Fibroblast of skin of left quadriceps (primary cell): ENCODE measurements at regions not wholly inside any gene's neighbourhood (a gene's known extent, or its start where the extent isn't known, plus 50 kb on each side); places are given as distances from the start of the nearest gene placed in this dataset.
"Not testable (repeated sequence)": the region's sequence is repeated elsewhere in the genome, so short reads cannot be mapped to it uniquely, and the experiment has no call there.

Experiments
- DNase-seq, 2 experiments: peaks; one replicate each; pipeline ENCODE4 v3.0.0-alpha.2; 2013; ENCODE audit warnings: low read depth in 2 of 2

DNA sequence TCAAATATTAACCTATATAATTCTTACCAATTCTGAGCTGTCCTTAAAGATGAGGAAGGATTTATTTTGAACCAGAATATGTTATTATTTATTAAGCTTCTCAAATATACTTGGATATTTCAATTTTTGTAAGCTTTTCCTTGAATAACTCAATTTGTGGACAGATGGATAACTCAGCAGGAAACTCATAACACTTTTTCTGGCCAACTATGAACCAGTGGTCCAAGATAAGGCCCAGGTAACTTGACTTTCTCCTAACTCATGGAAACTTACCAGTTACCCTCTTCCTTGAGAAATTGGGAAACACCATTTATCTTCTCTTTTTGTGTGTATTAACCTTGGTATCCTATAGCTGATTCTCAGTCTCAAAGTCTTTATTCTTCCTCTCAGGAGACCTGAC lies 427.5 kb upstream of the SYNCRIP start:
- no peak for DNase-seq

DNA sequence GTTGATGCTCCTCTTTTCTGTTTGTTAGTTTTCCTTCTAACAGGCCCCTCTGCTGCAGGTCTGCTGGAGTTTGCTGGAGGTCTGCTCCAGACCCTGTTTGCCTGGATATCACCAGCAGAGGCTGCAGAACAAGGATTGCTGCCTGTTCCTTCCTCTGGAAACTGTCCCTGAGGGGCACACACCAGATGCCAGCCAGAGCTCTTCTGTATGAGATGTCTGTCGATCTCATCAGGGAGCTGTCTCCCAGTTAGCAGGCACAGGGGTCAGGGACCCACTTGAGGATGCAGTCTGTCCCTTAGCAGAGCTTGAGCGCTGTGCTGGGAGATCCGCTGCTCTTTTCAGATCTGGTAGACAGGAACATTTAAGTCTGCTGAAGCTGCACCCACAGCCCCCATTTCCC lies 422.3 kb upstream of the SYNCRIP start:
- DNase-seq, result not testable (repeated sequence)

DNA sequence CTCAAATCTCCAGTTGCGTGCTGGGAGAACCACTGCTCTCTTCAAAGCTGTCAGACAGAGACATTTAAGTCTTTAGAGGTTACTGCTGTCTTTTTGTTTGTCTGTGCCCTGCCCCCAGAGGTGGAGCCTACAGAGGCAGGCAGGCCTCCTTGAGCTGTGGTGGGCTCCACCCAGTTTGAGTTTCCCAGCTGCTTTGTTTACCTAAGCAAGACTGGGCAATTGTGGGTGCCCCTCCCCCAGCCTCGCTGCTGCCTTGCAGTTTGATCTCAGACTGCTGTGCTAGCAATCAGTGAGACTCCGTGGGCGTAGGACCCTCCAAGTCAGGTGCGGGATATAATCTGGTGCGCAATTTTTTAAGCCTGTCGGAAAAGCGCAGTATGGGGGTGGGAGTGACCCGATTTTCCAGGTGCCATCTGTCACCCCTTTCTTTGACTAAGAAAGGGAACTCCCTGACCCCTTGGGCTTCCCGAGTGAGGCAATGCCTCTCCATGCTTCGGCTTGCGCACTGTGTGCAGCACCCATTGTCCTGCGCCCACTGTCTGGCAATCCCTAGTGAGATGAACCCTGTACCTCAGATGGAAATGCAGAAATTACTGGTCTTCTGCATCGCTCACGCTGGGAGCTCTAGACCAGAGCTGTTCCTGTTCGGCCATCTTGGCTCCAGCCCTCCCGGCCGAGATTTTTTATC lies 414.8 kb upstream of the SYNCRIP start:
- DNase-seq, result not testable (repeated sequence)

DNA sequence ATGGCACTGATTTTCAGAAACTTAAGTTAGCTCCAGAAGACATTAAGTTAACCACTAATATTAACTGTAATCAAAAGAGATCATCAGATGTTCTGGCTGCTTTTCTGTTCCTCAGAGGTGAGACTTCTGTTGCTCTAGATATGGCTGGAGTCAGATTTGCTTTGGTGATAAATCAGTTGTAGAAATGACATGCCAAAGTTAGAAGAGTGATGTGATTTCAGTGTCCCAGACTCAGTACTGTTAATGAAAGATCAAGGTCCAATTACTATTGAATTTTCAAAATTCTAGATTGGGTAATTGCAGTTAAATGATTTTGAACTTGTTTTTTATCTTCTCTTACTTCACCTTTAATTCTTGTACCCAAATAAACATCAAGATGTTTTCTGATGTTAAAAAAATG lies 402.4 kb upstream of the SYNCRIP start:
- no peak for DNase-seq

DNA sequence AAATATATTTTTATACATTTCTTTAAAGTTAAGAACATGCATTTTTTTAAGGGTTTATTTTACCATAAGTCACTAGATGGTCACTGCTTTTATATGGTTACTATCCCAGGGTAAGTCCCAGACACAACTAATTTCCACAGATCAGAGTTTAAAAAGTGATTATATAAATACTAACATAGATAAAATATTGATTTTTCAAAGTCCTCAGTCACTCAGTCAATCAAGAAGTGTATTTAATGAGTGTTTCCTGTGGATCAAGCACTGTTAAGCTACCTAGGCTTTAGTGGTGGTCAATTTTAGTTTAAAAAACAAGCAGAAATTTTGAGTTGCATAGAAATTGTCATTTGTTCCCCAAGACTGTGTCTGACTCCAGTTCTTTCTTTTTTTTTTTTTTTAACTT lies 399.5 kb upstream of the SYNCRIP start:
- DNase-seq, result no peak

DNA sequence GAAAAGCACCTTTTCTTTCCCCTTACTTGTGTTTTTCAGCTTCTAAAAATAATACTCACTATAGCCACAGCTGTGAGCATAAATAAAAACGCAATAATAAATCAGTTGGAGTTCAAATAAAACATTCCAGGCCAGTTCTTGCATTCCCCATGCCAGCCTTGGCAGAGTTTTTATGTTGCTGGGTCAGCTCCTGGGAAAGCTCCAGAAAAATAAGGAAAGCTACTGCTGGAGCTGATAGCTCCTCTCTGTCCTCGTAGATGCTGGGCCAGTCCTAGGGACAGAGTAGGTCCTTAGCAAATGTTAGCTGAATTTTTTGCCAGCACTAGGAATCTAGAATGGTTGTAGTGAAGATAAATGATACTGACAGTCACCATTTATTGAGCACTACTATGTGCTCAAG lies 389.0 kb upstream of the SYNCRIP start:
- no peak for DNase-seq

DNA sequence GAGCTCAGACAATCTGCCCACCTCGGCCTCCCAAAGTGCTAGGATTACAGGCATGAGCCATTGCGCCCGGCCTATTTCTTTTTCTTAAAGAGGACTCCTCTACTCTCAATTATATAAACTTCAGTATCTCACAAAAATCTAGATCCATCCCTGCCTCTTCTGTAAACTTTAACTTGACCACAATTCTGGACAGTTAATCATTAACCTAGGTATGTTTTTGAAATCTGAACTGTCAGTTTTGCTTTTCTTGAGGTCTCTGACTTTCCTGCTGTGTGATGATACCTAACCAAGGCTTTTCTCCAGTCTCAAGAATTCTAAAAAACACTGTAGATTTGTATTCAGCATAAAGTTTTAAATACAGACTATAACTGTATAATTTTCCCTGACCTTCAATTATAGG lies 388.2 kb upstream of the SYNCRIP start:
- no peak for DNase-seq

DNA sequence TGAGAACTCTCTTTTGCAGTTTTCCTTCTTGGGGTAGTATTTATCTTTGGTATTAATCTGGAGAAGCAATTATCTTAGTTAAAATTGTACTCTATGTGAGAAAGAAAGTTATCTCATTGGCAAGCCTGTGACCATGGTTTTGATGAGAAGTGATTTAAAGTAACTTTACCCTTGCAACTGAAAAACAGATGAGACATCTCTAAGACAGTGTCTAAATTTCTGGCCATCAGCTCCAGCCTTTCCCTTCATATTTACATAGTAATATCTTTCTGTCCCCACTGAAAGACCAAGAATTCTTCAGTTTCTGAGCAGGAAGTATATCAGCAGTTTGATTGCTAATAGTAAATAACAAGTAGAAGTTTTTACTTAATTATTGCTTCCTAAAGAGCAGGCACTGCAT lies 386.1 kb upstream of the SYNCRIP start:
- DNase-seq, result no peak

DNA sequence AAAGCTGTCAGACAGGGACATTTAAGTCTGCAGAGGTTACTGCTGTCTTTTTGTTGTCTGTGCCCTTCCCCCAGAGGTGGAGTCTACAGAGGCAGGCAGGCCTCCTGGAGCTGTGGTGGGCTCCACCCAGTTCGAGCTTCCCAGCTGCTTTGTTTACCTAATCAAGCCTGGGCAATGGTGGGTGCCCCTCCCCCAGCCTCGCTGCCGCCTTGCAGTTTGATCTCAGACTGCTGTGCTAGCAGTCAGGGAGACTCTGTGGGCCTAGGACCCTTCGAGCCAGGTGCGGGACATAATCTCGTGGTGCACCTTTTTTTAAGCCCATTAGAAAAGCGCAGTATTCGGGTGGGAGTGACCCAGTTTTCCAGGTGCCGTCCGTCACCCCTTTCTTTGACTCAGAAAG lies 384.2 kb upstream of the SYNCRIP start:
- not testable (repeated sequence) for DNase-seq

DNA sequence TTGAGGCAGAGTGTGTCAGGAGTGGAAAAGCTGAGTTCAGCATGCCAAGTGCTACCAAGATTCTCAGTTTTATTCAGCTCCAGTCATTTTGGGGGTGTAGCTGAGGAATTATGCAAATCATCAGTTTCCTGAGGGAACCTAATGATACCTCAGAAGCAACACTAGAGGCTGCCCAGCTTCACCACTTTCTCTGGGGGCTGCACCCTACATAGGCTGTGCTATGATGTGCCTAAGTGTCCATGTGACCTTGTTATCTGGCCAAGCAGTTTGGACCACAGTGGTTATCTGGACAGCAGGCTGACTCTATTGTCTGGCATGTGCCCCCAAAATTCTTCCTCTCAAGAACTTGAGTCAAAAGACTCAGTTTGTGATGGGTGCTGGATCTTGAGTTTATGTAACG lies 374.6 kb upstream of the SYNCRIP start:
- DNase-seq, result no peak

DNA sequence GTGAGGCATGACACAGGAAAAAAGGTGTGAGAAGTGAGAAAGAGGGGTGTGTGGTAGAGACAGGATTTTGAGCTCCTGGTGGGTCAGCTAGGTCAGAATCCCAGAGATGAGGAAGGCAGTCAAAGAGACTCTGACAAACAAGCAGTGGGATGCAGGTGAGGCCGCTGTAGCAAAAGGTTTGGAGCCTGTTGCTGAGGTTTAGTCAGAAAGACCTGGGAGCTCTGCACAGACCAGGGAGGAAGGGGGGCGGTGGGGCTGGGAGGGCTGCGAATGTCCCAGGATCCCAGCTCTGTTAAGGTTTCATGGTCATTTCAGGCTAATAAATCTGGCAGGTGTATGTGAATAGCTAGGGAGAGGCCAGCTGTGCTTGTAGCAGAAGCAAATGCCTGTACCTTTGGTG lies 373.9 kb upstream of the SYNCRIP start:
- DNase-seq, result no peak

DNA sequence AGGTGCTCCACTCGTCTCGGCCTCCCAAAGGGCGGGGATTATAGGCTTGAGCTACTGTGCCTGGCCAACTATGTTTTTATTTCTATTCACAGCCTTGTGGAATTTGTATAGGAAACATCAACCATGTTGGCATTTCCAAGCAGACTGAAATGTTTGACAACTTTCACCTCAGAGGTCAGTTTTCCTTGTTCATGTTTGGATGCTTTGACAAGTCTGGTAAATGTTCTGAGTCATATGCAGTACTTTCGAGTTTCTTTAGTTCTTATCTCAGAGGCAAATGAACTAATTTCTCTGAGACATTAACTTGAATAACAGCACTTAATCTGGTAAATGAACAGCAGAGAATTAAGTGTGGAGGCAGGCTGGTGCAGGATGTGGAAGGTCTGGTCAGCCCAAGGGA lies 373.4 kb upstream of the SYNCRIP start:
- DNase-seq, result no peak

DNA sequence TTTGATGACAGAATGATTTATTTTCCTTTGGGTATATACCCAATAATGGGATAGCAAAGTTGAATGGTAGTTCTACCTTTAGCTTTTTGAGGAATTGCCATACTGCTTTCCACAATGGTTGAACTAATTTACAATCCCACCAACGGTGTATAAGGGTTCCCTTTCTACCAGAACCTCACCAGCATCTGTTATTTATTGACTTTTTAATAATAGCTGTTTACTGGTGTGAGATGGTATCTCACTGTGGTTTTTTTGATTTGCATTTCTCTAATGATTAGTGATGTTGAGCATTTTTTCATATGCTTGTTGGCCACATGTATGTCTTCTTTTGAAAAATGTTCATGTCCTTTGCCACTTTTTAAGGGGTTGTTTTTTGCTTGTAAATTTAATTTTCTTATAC lies 370.3 kb upstream of the SYNCRIP start:
- DNase-seq, result not testable (repeated sequence)

DNA sequence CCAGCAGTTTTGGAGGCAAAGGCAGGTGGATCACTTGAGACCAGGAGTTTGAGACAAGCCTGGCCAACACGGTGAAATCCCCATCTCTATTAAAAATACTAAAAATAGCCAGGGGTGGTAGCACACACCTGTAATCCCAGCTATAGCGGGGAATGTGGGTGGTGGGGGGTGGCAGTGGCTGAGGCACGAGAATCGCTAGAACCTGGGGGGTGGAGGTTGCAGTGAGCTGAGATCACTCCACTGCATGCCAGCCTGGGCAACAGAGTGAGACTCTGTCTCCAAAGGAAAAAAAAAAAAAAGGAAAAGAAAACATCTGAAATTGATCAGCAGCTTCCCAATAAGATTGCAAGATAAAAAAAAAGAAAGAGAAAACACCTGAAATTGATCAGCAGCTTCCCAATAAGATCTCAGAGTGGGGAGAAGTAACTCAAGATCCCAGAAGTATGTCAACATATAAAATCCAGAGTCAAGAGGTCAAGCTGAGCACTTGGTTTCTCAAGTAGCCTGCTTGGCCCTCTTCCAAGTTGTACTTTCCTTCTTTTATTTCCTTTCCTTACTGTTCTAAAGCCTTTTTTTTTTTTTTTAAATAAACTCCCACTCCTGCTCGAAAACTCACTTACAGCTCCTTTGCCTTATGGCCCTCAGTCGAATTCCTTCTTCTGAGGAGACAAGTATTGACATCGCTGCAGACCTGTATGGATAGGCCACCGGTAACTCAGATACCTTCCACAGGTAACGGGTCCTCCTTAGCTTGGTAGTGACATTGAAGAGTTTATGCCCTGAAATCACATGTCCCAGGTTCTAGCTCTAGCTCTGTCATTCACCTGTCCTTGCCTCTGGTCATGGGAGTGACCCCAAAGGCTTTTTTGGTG lies 368.5 kb upstream of the SYNCRIP start:
- no peak for DNase-seq

DNA sequence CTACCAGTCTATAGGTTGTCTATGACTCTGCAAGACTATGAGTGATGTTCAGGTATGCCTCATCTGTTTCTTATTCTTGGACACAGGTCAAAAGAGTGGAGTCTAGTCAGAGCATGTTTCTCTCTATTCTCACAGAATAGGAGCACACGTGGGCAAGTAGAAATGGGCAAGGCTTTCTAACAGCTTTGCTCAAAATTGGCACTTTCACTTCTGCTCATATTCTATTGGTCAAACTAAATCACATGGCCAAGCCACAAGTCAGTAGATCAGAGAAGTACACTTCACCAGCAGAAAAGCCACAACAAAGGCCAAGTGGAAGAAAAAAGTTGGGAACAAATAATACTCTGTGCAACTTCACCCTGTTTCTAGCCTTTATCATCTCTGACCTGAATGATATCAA lies 354.5 kb upstream of the SYNCRIP start:
- no peak for DNase-seq

DNA sequence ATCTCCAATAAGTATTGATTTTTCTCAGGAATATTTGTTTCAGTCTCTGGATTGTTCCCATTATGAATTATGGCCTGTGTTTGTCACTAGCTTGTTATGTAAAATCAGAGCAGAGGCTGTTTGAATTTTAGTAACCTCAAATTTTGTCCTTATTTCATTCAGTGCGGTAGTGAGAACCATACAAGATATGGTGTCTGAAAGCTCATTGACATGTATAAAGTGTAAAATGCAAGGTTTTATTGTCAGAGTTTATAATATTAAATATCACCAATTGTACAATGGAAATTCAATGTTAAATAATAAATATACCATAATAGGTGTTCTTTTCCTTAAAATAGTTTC lies 353.3 kb upstream of the SYNCRIP start:
- DNase-seq, result no peak

DNA sequence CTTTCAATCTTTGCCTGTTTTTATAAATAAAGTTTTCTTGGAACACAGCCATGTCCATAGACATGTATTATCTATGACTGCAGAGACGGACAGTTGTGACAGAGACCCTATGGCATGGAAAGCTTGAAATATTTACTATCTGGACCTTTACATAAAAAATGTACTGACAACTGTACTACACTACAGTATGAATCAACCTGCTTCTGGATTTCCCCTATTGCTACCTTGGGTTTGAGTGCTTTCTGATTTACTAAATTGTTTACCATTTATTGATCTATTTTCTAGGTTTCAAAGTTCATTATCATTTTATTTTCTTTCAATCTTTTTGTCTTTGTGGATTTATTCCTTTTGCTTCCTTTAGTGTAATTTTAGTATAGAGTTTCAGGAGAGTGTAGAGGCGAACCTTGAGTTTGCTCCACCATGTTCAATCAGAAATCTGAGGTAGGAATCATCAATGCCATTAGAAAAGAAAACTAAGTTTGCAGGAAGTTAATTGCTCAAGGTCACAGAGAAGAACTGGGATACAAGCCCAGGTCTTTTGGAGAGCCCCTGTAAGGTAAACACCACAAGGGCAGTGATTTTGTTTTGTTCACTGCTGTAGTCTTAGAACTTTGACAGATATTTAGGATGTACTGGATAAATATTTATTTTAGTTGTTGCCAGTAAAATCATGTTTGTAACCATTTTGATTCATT lies 352.8 kb upstream of the SYNCRIP start:
- DNase-seq, result no peak

DNA sequence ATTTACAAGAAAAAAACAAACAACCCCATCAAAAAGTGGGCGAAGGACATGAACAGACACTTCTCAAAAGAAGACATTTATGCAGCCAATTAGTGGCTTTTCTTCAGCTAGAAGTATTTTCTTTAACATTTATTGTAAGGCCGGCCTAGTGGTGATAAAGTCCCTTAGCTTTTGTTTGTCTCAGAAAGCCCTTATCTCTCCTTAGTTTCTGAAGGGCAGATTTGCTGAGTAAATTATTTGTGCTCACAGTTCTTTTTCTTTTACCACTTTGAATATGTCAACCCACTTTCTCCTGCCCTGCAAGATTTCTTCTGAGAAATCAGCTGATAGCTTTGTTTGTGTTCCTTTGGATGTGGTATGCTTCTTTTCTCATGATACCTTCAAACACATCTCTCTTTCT lies 344.0 kb upstream of the SYNCRIP start:
- DNase-seq, result no peak

DNA sequence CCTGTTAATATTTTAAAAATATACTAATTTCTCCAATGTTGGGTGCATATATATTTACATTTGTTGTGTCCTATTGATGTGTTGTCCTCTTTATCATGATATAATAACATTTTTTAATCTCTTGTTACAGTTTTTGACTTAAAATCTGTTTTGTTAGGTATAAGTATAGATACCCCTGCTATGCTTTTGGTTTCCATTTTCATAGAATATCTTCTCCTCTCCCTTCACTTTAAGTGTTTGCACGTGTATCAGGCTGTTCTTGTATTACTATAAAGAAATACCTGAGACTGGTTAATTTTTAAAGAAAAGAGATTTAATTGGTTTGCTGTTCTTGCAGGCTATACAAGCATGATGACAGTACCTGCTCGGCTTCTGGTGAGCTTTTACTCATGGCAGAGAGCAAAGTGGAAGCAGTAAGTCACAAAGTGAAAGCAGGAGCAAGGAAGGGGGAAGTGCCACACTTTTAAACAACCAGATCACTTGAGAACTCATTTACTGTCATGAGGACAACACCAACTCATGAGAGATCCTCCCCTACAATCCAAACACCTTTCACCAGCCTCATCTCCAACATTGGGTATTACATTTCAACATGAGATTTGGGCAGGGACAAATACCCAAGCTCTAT lies 340.5 kb upstream of the SYNCRIP start:
- no peak for DNase-seq

DNA sequence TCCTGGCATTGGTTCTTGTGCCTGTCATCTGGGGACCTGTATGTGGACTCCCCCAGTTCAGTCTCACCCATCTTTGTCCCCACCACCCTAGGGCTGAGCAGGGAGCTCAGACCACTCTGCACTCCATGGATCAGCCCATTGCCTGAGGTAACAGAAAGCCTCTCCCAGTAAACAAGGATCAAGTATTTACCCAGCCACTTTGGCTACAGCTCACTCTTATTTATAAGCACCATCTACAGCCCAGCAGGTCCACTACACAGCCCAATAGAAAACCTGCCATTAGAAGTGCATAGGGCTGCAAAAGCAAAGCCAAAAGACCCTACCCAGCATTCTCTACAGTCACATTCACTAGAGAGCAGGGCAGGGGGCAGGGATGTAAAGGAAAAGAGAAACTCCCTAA lies 335.0 kb upstream of the SYNCRIP start:
- no peak for DNase-seq

DNA sequence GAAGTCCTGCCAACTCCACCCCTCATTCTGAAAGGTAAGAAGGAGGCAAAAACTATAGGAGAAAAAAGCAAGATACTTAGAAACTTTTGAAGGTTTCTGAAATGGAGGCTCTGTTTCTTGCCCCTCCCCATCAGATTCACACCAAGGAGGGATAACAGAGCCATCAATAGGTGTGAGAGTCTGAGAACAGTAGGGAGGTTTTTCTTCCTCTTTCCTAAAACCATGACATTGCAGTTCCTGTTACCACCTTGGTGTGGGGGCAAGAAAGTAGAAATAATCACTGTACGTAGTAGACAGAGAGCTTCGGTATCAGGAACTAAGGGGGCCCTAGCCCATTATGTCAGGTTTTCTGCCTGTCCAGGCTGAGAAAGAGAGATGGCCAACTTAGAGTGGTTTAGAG lies 333.3 kb upstream of the SYNCRIP start:
- DNase-seq, result no peak

DNA sequence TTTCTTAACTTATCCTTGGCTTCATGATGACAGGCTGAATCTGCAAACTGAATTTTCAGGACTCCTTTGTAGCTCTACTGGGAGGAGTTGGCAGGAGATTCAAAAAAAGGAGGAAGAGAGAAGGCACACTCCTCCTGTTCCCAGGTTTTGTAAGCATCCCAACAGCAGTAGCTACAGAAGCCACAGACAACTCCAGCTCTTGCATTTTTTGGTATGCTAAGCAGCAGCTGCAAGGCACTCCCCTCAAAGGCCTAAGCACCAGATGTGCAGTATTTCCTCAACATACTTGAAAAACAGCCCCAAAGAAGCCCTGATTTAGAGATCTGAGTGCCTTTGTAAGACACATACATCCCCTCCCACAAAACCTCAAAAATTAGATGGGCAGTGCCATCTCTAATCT lies 328.6 kb upstream of the SYNCRIP start:
- DNase-seq, result no peak

DNA sequence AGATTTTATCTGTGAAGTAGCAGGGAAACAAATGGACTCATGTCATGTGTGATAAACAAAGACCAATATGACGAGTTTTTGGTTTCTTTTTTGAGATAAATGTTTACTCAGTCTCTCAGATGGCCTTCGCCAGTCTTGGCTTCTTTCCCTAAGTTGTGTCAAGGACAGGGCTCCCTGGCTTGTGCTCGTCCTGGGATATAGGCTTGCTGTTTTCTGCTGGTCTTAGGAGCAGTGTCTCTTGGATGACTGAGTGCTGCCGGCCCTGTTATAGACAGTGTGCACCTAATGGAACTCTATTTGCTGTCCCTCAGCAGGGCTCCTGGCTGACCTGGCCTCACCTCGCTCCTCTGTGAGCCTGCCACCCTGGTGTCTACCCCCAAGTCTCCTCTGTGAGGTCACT lies 324.1 kb upstream of the SYNCRIP start:
- DNase-seq, result no peak
